Activated T-helper 2 cell treated with anti-CD3 and anti-CD28 coated beads, Interferon-gamma antibody, Interleukin-2, Interleukin-4, amounts not matched to agents 10 μg/mL and 5 μg/mL and 100 μg/mL, durations not matched to agents 14 hours and 24 hours and 36 hours (primary cell): ENCODE measurements at regions not wholly inside any gene's neighbourhood (a gene's known extent, or its start where the extent isn't known, plus 50 kb on each side); places are given as distances from the start of the nearest gene placed in this dataset.

Source experiments
- DNase-seq: peaks from one replicate; pipeline ENCODE4 v3.0.0; 2021; ENCODE audit warnings: low spot score
- H3K27ac Mint-ChIP-seq: one replicate; pipeline ENCODE4 v1.8.0; 2021; ENCODE audit warnings: mixed read lengths
- H3K27me3 Mint-ChIP-seq: one replicate; pipeline ENCODE4 v1.8.0; 2021; ENCODE audit warnings: low read depth, mixed read lengths
- H3K36me3 Mint-ChIP-seq: one replicate; pipeline ENCODE4 v1.8.0; 2021; ENCODE audit warnings: low read depth, mixed read lengths
- H3K4me1 Mint-ChIP-seq: one replicate; pipeline ENCODE4 v1.8.0; 2021; ENCODE audit warnings: low read depth, mixed read lengths
- H3K4me3 Mint-ChIP-seq: one replicate; pipeline ENCODE4 v1.8.0; 2021; ENCODE audit warnings: low read depth, mild to moderate bottlenecking, moderate library complexity, mixed read lengths
- H3K9me3 Mint-ChIP-seq: one replicate; pipeline ENCODE4 v1.8.0; 2021; ENCODE audit warnings: mixed read lengths
- intact Hi-C: fragments of 100-400 bp; cut with micrococcal nuclease; formaldehyde crosslinking; loops from one replicate; pipeline ENCODE4 v1.15.1; 2023

- no peaks in the 10 kb centered on the region for H3K4me1 Mint-ChIP-seq
- no peaks in the 10 kb centered on the region for H3K27me3 Mint-ChIP-seq
- no peak for DNase-seq
- intact Hi-C loops, result no loop called here
- H3K9me3 Mint-ChIP-seq, result peaks cover 27% of the 10 kb centered on the region
- no peak overlapping the region for H3K27ac Mint-ChIP-seq
- no peak overlapping the region for H3K4me3 Mint-ChIP-seq
- H3K36me3 Mint-ChIP-seq, result no peaks in the 10 kb centered on the region
Observed at GRCh38 chr2:21710496-21710895, 586.7 kb downstream of the TDRD15 start.

DNA sequence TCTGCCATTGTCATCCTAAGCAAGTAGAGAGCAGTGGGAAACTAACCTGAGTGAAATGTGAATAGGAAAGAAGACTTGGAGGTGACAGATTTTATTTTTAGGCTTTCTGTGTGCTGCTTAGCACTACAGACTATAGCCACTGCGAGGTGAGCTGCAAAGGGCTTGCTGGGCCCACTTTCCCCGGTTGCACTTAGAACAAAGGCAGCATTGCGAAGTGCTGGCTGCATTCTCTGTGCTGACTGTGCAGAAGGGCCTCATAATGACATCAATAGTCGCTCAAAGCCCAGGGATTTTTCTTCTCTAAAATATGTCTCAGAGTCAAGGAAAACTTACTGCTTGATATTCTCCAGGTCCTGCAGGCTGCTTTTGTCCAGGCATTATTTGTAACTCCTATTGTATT lies 592.1 kb downstream of the TDRD15 start:
- H3K4me3 Mint-ChIP-seq, result no peak overlapping the region
- no peaks in the 10 kb centered on the region for H3K4me1 Mint-ChIP-seq
- no peak for DNase-seq
- H3K36me3 Mint-ChIP-seq, result no peaks in the 10 kb centered on the region
- no peaks in the 10 kb centered on the region for H3K27me3 Mint-ChIP-seq
- peaks cover 33% of the 10 kb centered on the region for H3K9me3 Mint-ChIP-seq
- H3K27ac Mint-ChIP-seq, result no peak overlapping the region
- intact Hi-C loops, result no loop called here

GRCh38 chr2:21727101-21727500 lies 603.3 kb downstream of the TDRD15 start:
- Mint-ChIP-seq H3K27ac (no peak overlapping the region), H3K27me3 (no peaks in the 10 kb centered on the region), H3K9me3 (peaks cover 23% of the 10 kb centered on the region), H3K4me1 (no peaks in the 10 kb centered on the region), H3K4me3 (no peak overlapping the region), H3K36me3 (no peaks in the 10 kb centered on the region)
- intact Hi-C loops, result no loop called here
- no peak for DNase-seq

DNA sequence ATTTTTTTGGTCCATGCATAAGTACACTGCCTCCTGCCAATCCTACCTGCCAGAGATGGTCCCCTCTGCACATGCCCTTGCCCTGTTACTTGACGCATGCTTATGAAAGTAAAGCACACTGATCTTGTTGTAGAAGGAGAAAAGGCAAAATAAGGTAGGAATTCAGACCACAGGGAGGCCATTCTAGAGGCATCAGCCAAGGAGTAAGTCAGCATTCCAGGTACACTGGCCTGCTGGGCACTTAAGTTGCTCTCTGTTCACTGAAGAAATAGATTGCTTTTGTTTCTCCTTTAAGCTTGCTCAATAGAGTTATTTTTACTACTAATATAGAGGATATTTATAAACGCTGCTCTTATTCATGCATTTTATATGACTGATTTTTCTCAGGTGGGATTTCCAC lies 604.4 kb downstream of the TDRD15 start:
- Mint-ChIP-seq H3K4me1 (no peaks in the 10 kb centered on the region), H3K36me3 (no peaks in the 10 kb centered on the region), H3K9me3 (peaks cover 25% of the 10 kb centered on the region), H3K27ac (no peak overlapping the region), H3K4me3 (no peak overlapping the region), H3K27me3 (no peaks in the 10 kb centered on the region)
- intact Hi-C loops, result no loop called here
- no peak for DNase-seq

- Mint-ChIP-seq H3K4me3 (no peak overlapping the region), H3K4me1 (no peaks in the 10 kb centered on the region), H3K9me3 (peaks cover 23% of the 10 kb centered on the region), H3K36me3 (no peaks in the 10 kb centered on the region), H3K27me3 (no peaks in the 10 kb centered on the region), H3K27ac (no peak overlapping the region)
- no peak for DNase-seq
- intact Hi-C loops, result no loop called here
Observed at GRCh38 chr2:21730141-21730540, 606.4 kb downstream of the TDRD15 start.

GRCh38 chr2:21740484-21740883 lies 616.7 kb downstream of the TDRD15 start:
- Mint-ChIP-seq H3K4me3 (no peak overlapping the region), H3K27me3 (no peaks in the 10 kb centered on the region), H3K4me1 (no peaks in the 10 kb centered on the region), H3K36me3 (no peaks in the 10 kb centered on the region), H3K9me3 (peaks cover 7% of the 10 kb centered on the region), H3K27ac (no peak overlapping the region)
- intact Hi-C loops, result no loop called here
- no peak for DNase-seq

DNA sequence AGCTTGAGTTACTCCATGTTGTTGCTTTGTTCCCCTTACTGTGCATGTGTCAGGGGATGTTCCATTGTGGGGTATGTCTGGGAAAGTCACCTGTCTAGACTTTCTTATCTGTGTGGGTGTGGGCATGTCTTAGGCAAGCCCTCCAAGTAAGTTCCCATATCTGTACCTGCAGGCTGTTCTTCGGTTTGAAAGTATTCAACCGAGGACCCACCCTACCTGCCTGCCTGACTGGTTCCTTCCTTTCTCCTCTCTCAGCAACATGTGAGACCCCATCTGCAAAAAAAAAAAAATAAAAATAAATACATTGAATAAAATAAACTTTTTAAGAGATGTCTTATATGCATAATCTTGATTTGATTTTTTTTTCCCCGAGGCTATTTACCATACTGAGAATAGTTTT lies 622.7 kb downstream of the TDRD15 start:
- peaks cover 19% of the 10 kb centered on the region for H3K9me3 Mint-ChIP-seq
- no peaks in the 10 kb centered on the region for H3K36me3 Mint-ChIP-seq
- H3K4me1 Mint-ChIP-seq, result no peaks in the 10 kb centered on the region
- intact Hi-C loops, result no loop called here
- no peak for DNase-seq
- no peak overlapping the region for H3K27ac Mint-ChIP-seq
- no peaks in the 10 kb centered on the region for H3K27me3 Mint-ChIP-seq
- H3K4me3 Mint-ChIP-seq, result no peak overlapping the region

DNA sequence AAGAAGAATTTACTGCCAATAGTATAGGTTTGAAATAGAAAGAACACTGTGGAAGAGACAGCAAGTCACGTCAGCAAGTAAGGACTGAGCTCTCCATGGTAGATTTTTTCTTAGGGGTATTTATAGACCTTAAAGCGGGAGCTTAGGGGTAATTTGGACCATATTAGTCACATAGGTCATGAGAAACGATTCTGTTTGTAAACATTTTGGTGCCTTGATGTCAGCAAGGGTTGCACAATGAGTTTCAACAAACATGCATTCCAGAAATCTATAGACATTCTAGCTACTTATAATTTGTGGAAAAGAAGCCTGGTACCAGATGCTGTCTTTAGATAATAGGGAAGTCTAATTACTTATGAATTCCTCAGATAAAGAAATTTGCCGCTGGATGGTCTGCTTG lies 624.7 kb downstream of the TDRD15 start:
- H3K4me3 Mint-ChIP-seq, result no peak overlapping the region
- no peaks in the 10 kb centered on the region for H3K4me1 Mint-ChIP-seq
- intact Hi-C loops, result no loop called here
- no peaks in the 10 kb centered on the region for H3K36me3 Mint-ChIP-seq
- DNase-seq, result no peak
- no peaks in the 10 kb centered on the region for H3K27me3 Mint-ChIP-seq
- H3K27ac Mint-ChIP-seq, result no peak overlapping the region
- peaks cover 25% of the 10 kb centered on the region for H3K9me3 Mint-ChIP-seq

GRCh38 chr2:21754164-21754788 lies 630.5 kb downstream of the TDRD15 start:
- no peak overlapping the region for H3K27ac Mint-ChIP-seq
- no peak overlapping the region for H3K4me3 Mint-ChIP-seq

DNA sequence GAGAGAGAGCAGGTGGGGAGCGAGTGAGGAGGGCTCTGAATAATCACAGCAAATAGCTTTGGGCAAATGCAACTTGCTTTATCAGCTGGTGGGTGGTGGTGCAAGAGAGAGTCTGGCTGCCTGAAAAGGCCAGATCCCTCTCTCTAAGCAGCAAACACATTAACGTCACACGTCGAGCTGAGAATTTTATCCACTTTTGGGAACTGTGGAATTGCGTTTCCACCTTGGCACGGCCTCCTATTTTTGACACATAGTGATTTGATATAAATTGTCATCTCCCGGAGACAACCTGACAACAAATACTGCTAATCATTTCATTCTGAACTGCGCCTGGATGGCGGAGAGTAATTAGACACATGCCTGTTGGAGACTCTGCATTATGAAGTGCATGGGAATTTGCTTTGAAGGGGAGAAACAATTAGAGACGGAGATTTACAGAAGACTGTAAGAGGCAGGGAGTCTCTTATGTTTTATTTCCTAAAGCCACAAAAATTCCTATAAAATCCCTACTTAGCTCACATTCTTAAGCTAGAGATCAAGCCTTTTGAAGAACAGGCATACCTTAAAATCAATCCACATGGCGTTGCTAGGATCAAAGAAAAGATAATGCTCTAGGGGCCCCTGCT lies 634.1 kb downstream of the TDRD15 start:
- Mint-ChIP-seq H3K4me3 (no peak overlapping the region), H3K9me3 (peaks cover 12% of the 10 kb centered on the region), H3K27ac (no peak overlapping the region), H3K4me1 (no peaks in the 10 kb centered on the region), H3K36me3 (no peaks in the 10 kb centered on the region), H3K27me3 (no peaks in the 10 kb centered on the region)
- intact Hi-C loops, result no loop called here
- no peak for DNase-seq

More at GRCh38 chr2:21754164-21754788, 630.5 kb downstream of the TDRD15 start:
- peaks cover 13% of the 10 kb centered on the region for H3K9me3 Mint-ChIP-seq
- DNase-seq, result no peak
- H3K27me3 Mint-ChIP-seq, result no peaks in the 10 kb centered on the region
- no peaks in the 10 kb centered on the region for H3K36me3 Mint-ChIP-seq
- intact Hi-C loops, result no loop called here
- H3K4me1 Mint-ChIP-seq, result no peaks in the 10 kb centered on the region

GRCh38 chr2:21759819-21760218 lies 636.1 kb downstream of the TDRD15 start:
- intact Hi-C loops, result no loop called here
- no peaks in the 10 kb centered on the region for H3K27me3 Mint-ChIP-seq
- no peaks in the 10 kb centered on the region for H3K36me3 Mint-ChIP-seq
- no peaks in the 10 kb centered on the region for H3K4me1 Mint-ChIP-seq
- no peak overlapping the region for H3K27ac Mint-ChIP-seq
- no peak overlapping the region for H3K4me3 Mint-ChIP-seq
- H3K9me3 Mint-ChIP-seq, result peaks cover 9% of the 10 kb centered on the region
- no peak for DNase-seq

DNA sequence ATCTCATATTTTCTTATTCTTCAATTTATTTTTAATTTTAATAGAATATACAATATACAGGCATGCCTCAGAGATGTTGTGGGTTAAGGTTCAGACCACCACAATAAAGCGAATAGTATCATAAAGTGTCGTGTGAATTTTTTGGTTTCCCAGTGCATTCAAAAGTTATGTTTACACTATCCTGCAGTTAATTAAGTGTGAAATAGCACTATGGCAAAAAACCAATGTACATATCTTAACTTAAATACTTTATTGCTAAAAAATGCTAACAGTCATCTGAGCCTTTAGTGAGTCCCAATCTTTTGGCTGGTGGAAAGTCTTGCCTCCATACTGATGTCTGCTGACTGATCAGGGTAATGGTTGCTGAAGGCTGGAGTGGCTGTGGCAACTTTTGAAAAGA lies 637.6 kb downstream of the TDRD15 start:
- intact Hi-C loops, result no loop called here
- Mint-ChIP-seq H3K27ac (no peak overlapping the region), H3K4me1 (no peaks in the 10 kb centered on the region), H3K36me3 (no peaks in the 10 kb centered on the region), H3K27me3 (no peaks in the 10 kb centered on the region), H3K9me3 (peaks cover 8% of the 10 kb centered on the region), H3K4me3 (no peak overlapping the region)
- no peak for DNase-seq

GRCh38 chr2:21763501-21763900 lies 639.7 kb downstream of the TDRD15 start:
- intact Hi-C loops, result no loop called here
- Mint-ChIP-seq H3K27ac (no peak overlapping the region), H3K9me3 (peaks cover 15% of the 10 kb centered on the region), H3K27me3 (no peaks in the 10 kb centered on the region), H3K4me1 (no peaks in the 10 kb centered on the region), H3K36me3 (no peaks in the 10 kb centered on the region), H3K4me3 (no peak overlapping the region)
- no peak for DNase-seq

- H3K27ac Mint-ChIP-seq, result no peak overlapping the region
- H3K4me3 Mint-ChIP-seq, result no peak overlapping the region
- H3K9me3 Mint-ChIP-seq, result peaks cover 9% of the 10 kb centered on the region
- no peak for DNase-seq
- H3K36me3 Mint-ChIP-seq, result no peaks in the 10 kb centered on the region
- H3K4me1 Mint-ChIP-seq, result no peaks in the 10 kb centered on the region
- intact Hi-C loops, result no loop called here
- no peaks in the 10 kb centered on the region for H3K27me3 Mint-ChIP-seq
Observed at GRCh38 chr2:21770787-21771186, 647.0 kb downstream of the TDRD15 start.
